ENCODE measurements at regions not wholly inside any gene's neighbourhood (a gene's known extent, or its start where the extent isn't known, plus 50 kb on each side); places are given as distances from the start of the nearest gene placed in this dataset.

- ChIA-PET POLR2A (no interaction called here), CTCF (no interaction called here)
- H3K36me3 Mint-ChIP-seq: no peaks in the 10 kb centered on the region
Measured at GRCh38 chr6:145119081-145119480, 616.2 kb downstream of the EPM2A start.

GRCh38 chr6:145132709-145133108 lies 602.6 kb downstream of the EPM2A start:
- CTCF ChIA-PET: no interaction called here
- Mint-ChIP-seq H3K36me3 (no peaks in the 10 kb centered on the region), H3K4me1 (ENCODE audit: low read depth) (no peaks in the 10 kb centered on the region), H3K9me3 (no peaks in the 10 kb centered on the region), H3K27ac (no peak overlapping the region), H3K4me3 (no peak overlapping the region), H3K27me3 (peaks cover 10% of the 10 kb centered on the region)
- intact Hi-C loops (cut with micrococcal nuclease): no loop called here
- no peak for DNase-seq
- POLR2A ChIA-PET: no interaction called here

More at GRCh38 chr6:145119081-145119480, 616.2 kb downstream of the EPM2A start:
- peaks cover 3% of the 10 kb centered on the region for H3K27me3 Mint-ChIP-seq
- H3K27ac Mint-ChIP-seq: no peak overlapping the region
- H3K9me3 Mint-ChIP-seq: no peaks in the 10 kb centered on the region
- H3K4me3 Mint-ChIP-seq: no peak overlapping the region
- DNase-seq: no peak
- H3K4me1 Mint-ChIP-seq (ENCODE audit: low read depth): no peaks in the 10 kb centered on the region
- intact Hi-C loops (cut with micrococcal nuclease): no loop called here

GRCh38 chr6:145135702-145136101 lies 599.6 kb downstream of the EPM2A start:
- Mint-ChIP-seq H3K27me3 (peaks cover 15% of the 10 kb centered on the region), H3K4me3 (no peak overlapping the region), H3K4me1 (ENCODE audit: low read depth) (no peaks in the 10 kb centered on the region), H3K36me3 (no peaks in the 10 kb centered on the region), H3K27ac (no peak overlapping the region), H3K9me3 (no peaks in the 10 kb centered on the region)
- CTCF ChIA-PET: no interaction called here
- intact Hi-C loops (cut with micrococcal nuclease): no loop called here
- POLR2A ChIA-PET: no interaction called here
- DNase-seq: no peak

- Mint-ChIP-seq H3K36me3 (no peaks in the 10 kb centered on the region), H3K9me3 (no peaks in the 10 kb centered on the region), H3K27ac (no peak overlapping the region), H3K4me1 (ENCODE audit: low read depth) (no peaks in the 10 kb centered on the region), H3K27me3 (peaks cover 15% of the 10 kb centered on the region), H3K4me3 (no peak overlapping the region)
- ChIA-PET POLR2A (no interaction called here), CTCF (interaction anchor here (1.1 kb wide), 1 partner anchor 497 kb away, joined by 3 read pairs; no protein-coding TSS in a partner anchor)
- no peak for DNase-seq
- intact Hi-C loops (cut with micrococcal nuclease): no loop called here
Measured at GRCh38 chr6:145137425-145137824, 597.9 kb downstream of the EPM2A start.

- ChIA-PET POLR2A (no interaction called here), CTCF (no interaction called here)
- DNase-seq: no peak
- H3K4me3 Mint-ChIP-seq: no peak overlapping the region
- H3K4me1 Mint-ChIP-seq (ENCODE audit: low read depth): no peaks in the 10 kb centered on the region
- H3K27me3 Mint-ChIP-seq: peaks cover 13% of the 10 kb centered on the region
- no peak overlapping the region for H3K27ac Mint-ChIP-seq
- intact Hi-C loops (cut with micrococcal nuclease): no loop called here
- no peaks in the 10 kb centered on the region for H3K9me3 Mint-ChIP-seq
- no peaks in the 10 kb centered on the region for H3K36me3 Mint-ChIP-seq
Measured at GRCh38 chr6:145138469-145139139, 596.7 kb downstream of the EPM2A start.

GRCh38 chr6:145139140-145139850 lies 596.0 kb downstream of the EPM2A start:
- Mint-ChIP-seq H3K36me3 (no peaks in the 10 kb centered on the region), H3K4me1 (ENCODE audit: low read depth) (no peaks in the 10 kb centered on the region), H3K4me3 (no peak overlapping the region), H3K27ac (no peak overlapping the region), H3K27me3 (peaks cover 15% of the 10 kb centered on the region), H3K9me3 (no peaks in the 10 kb centered on the region)
- ChIA-PET POLR2A (no interaction called here), CTCF (no interaction called here)
- intact Hi-C loops (cut with micrococcal nuclease): no loop called here
- DNase-seq: no peak

GRCh38 chr6:145139895-145140294 lies 595.4 kb downstream of the EPM2A start:
- intact Hi-C loops (cut with micrococcal nuclease): no loop called here
- H3K27ac Mint-ChIP-seq: no peak overlapping the region
- H3K36me3 Mint-ChIP-seq: no peaks in the 10 kb centered on the region

GRCh38 chr6:145141572-145141971 lies 593.7 kb downstream of the EPM2A start:
- no peaks in the 10 kb centered on the region for H3K4me1 Mint-ChIP-seq (ENCODE audit: low read depth)
- POLR2A ChIA-PET: no interaction called here
- no peaks in the 10 kb centered on the region for H3K36me3 Mint-ChIP-seq
- H3K27me3 Mint-ChIP-seq: peaks cover 6% of the 10 kb centered on the region
- no peak overlapping the region for H3K4me3 Mint-ChIP-seq
- intact Hi-C loops (cut with micrococcal nuclease): no loop called here
- no peak for DNase-seq
- CTCF ChIA-PET: no interaction called here
- H3K27ac Mint-ChIP-seq: no peak overlapping the region
- H3K9me3 Mint-ChIP-seq: no peaks in the 10 kb centered on the region

More at GRCh38 chr6:145139895-145140294, 595.4 kb downstream of the EPM2A start:
- Mint-ChIP-seq H3K4me1 (ENCODE audit: low read depth) (no peaks in the 10 kb centered on the region), H3K27me3 (peaks cover 14% of the 10 kb centered on the region), H3K9me3 (no peaks in the 10 kb centered on the region), H3K4me3 (no peak overlapping the region)
- ChIA-PET POLR2A (no interaction called here), CTCF (no interaction called here)
- no peak for DNase-seq

GRCh38 chr6:145142958-145143357 lies 592.4 kb downstream of the EPM2A start:
- Mint-ChIP-seq H3K4me1 (ENCODE audit: low read depth) (no peaks in the 10 kb centered on the region), H3K9me3 (no peaks in the 10 kb centered on the region), H3K4me3 (no peak overlapping the region), H3K36me3 (no peaks in the 10 kb centered on the region), H3K27ac (no peak overlapping the region), H3K27me3 (peaks cover 8% of the 10 kb centered on the region)
- no peak for DNase-seq
- intact Hi-C loops (cut with micrococcal nuclease): no loop called here
- CTCF ChIA-PET: no interaction called here
- POLR2A ChIA-PET: no interaction called here

GRCh38 chr6:145143379-145143778 lies 591.9 kb downstream of the EPM2A start:
- no peak for DNase-seq
- Mint-ChIP-seq H3K4me1 (ENCODE audit: low read depth) (no peaks in the 10 kb centered on the region), H3K4me3 (no peak overlapping the region), H3K36me3 (no peaks in the 10 kb centered on the region), H3K27ac (no peak overlapping the region), H3K9me3 (no peaks in the 10 kb centered on the region), H3K27me3 (peaks cover 8% of the 10 kb centered on the region)
- intact Hi-C loops (cut with micrococcal nuclease): no loop called here
- ChIA-PET CTCF (no interaction called here), POLR2A (no interaction called here)

GRCh38 chr6:145147559-145147958 lies 587.8 kb downstream of the EPM2A start:
- POLR2A ChIA-PET: no interaction called here
- no peak for DNase-seq
- CTCF ChIA-PET: no interaction called here

GRCh38 chr6:145147981-145148749 lies 587.2 kb downstream of the EPM2A start:
- Mint-ChIP-seq H3K4me1 (ENCODE audit: low read depth) (no peaks in the 10 kb centered on the region), H3K9me3 (no peaks in the 10 kb centered on the region), H3K36me3 (no peaks in the 10 kb centered on the region), H3K4me3 (no peak overlapping the region), H3K27me3 (peaks cover 7% of the 10 kb centered on the region), H3K27ac (no peak overlapping the region)
- intact Hi-C loops (cut with micrococcal nuclease): no loop called here
- no peak for DNase-seq
- ChIA-PET CTCF (no interaction called here), POLR2A (no interaction called here)

More at GRCh38 chr6:145147559-145147958, 587.8 kb downstream of the EPM2A start:
- Mint-ChIP-seq H3K4me3 (no peak overlapping the region), H3K27me3 (peaks cover 7% of the 10 kb centered on the region), H3K9me3 (no peaks in the 10 kb centered on the region), H3K27ac (no peak overlapping the region), H3K4me1 (ENCODE audit: low read depth) (no peaks in the 10 kb centered on the region), H3K36me3 (no peaks in the 10 kb centered on the region)
- intact Hi-C loops (cut with micrococcal nuclease): no loop called here

Data from activated CD4-positive, alpha-beta memory T cell treated with anti-CD3 and anti-CD28 coated beads for 36 hours (primary cell).